ENCODE measurements at regions not wholly inside any gene's neighbourhood (a gene's known extent, or its start where the extent isn't known, plus 50 kb on each side); places are given as distances from the start of the nearest gene placed in this dataset.

DNA sequence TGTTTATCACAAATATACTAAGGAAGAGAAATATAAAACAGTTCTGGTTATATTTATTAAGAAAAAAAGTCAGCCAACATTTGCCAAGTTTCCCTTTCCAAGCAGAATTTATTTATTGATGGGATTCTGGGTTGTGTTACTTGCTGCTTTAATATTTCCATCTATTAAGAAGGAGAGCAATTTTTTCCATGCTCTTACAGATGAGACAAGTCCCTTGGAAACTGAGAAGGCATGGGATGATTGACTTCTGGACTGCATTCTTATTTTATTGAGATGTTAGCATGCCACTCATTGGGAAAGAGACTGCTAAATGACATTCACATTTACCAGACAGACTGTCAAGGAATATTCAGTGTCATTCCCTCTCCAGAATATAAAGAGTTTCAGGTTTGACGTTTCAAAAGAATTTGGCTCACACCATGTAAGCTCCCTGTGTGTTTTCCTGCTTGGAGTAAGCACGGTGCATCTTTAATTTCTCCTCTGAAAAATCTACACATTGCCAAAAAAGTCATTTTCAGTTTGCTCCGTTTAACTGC lies 1565.2 kb upstream of the GOT2 start:
- TF ChIP-seq, protein P1, sequence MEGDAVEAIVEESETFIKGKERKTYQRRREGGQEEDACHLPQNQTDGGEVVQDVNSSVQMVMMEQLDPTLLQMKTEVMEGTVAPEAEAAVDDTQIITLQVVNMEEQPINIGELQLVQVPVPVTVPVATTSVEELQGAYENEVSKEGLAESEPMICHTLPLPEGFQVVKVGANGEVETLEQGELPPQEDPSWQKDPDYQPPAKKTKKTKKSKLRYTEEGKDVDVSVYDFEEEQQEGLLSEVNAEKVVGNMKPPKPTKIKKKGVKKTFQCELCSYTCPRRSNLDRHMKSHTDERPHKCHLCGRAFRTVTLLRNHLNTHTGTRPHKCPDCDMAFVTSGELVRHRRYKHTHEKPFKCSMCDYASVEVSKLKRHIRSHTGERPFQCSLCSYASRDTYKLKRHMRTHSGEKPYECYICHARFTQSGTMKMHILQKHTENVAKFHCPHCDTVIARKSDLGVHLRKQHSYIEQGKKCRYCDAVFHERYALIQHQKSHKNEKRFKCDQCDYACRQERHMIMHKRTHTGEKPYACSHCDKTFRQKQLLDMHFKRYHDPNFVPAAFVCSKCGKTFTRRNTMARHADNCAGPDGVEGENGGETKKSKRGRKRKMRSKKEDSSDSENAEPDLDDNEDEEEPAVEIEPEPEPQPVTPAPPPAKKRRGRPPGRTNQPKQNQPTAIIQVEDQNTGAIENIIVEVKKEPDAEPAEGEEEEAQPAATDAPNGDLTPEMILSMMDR (IDR thresholded peaks at IDR 0.05), result no peak
- TF ChIP-seq EP300 (IDR thresholded peaks at IDR 0.05), result no peak
- TF ChIP-seq POLR2A (IDR thresholded peaks at IDR 0.05; ENCODE audit: low read depth), result no peak
